ENCODE measurements at regions not wholly inside any gene's neighbourhood (a gene's known extent, or its start where the extent isn't known, plus 50 kb on each side); places are given as distances from the start of the nearest gene placed in this dataset.
A peak's percentile ranks its signal among the peaks of the same experiment; 100 is the strongest.

DNA sequence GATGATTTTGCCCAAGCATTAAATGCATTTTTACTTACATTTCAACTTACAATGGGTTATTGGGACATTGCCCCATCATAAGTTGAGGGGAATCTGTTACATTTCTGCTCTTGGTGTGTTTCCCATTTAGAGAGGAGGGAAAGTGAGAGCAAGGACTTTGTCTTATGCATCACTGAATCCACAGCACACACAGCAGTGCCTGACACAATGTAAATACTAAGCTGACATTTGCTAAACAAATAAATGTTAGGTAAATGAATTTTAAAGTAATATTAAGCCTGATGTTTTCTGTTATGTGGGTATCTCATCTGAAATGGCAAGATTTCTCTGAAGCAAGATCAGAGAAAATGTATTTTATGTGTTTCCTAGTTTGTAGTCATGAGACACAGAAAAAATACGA lies 143.6 kb upstream of the STXBP5 start:
- H3K27me3 ChIP-seq (ENCODE audit: control insufficient read depth in 1 of 2, insufficient read depth in 2 of 2, low read length in 2 of 2) = no peaks in the 10 kb centered on the region
- H3K4me1 ChIP-seq (ENCODE audit: insufficient read depth, low read length) = peaks cover 38% of the 10 kb centered on the region
- ChIA-PET CTCF (ENCODE audit: low intra/inter-chr PET ratio, low total read pairs) (no interaction called here), POLR2A (no interaction called here)
- DNase-seq (ENCODE audit: low spot score) (peak; percentile 72), FAIRE-seq (no peak), ATAC-seq (peak; percentile 91)
- H3K9ac ChIP-seq (ENCODE audit: insufficient read depth, low read depth, low read length) = no peak overlapping the region
- no peaks in the 10 kb centered on the region for H3K79me2 ChIP-seq (ENCODE audit: insufficient read depth, low read length)
- H3K4me3 ChIP-seq (replicated peaks in 1 of 3; ENCODE audit: insufficient read depth in 1 of 3, low read depth in 2 of 3, low read length in 3 of 3) = no peak overlapping the region
- BruUV-seq (replicated peaks) = no TSS peak
- no peaks in the 10 kb centered on the region for H3K9me3 ChIP-seq (ENCODE audit: low read length)
- no peak overlapping the region for H3K27ac ChIP-seq (ENCODE audit: extremely low read length, insufficient read depth, low read length)
- H2AFZ ChIP-seq (ENCODE audit: low read length) = no peak overlapping the region
- intact Hi-C loops (cut with micrococcal nuclease; ENCODE audit: unreplicated experiment) = loop anchor here (5.0 kb wide), 1 partner anchor 142 kb away; the partner anchor contains the start of gene STXBP5
- H4K20me1 ChIP-seq (ENCODE audit: insufficient read depth, low read length) = no peaks in the 10 kb centered on the region
- in situ Hi-C loops (cut with HindIII; ENCODE audit: extremely low pct_ligation_motif_present, low pct_unique_long_range_greater_than_20kb) = no loop called here
- H3K4me2 ChIP-seq (ENCODE audit: low read depth, low read length) = peak overlapping the region; percentile 33; the same call in 1 of the 2 replicates
- H3K36me3 ChIP-seq (replicated peaks in 1 of 2; ENCODE audit: control insufficient read depth in 1 of 2, insufficient read depth in 2 of 2, low read length in 2 of 2) = no peaks in the 10 kb centered on the region
- 6% methylated on average over 1 of the region's 1 CpG for WGBS (ENCODE audit: low lambda C conversion rate)
- TF ChIP-seq SOX6 (IDR thresholded peaks at IDR 0.05) (no peak), SOX6 (CRISPR knock-in tag; IDR thresholded peaks at IDR 0.05) (0 out of 2 replicates have a peak, but pooled peaks have one; percentile 26), DR1 (CRISPR knock-in tag; IDR thresholded peaks at IDR 0.05) (no peak), KAT8 (CRISPR knock-in tag; IDR thresholded peaks at IDR 0.05) (0 out of 2 replicates have a peak, but pooled peaks have one; percentile 17), CEBPB (IDR thresholded peaks at IDR 0.05; ENCODE audit: borderline replicate concordance, low read depth, low read length) (peak; percentile 45; the same call in 1 of the 2 replicates), ETV5 (CRISPR knock-in tag; IDR thresholded peaks at IDR 0.05; ENCODE audit: borderline replicate concordance) (peak; percentile 12; the same call in 1 of the 2 replicates), HMG20A (CRISPR knock-in tag; IDR thresholded peaks at IDR 0.05; ENCODE audit: borderline replicate concordance) (peak; percentile 76; the same call in 1 of the 2 replicates), KDM6A (CRISPR knock-in tag; IDR thresholded peaks at IDR 0.05; ENCODE audit: low read depth) (0 out of 2 replicates have a peak, but pooled peaks have one; percentile 33), ZNF629 (CRISPR knock-in tag; conservative IDR thresholded peaks at IDR 0.05) (peak; percentile 64), NR2F6 (IDR thresholded peaks at IDR 0.05) (no peak), NR2F6 (CRISPR knock-in tag; IDR thresholded peaks at IDR 0.05) (peak; percentile 29; the same call in 1 of the 2 replicates), ELF3 (CRISPR knock-in tag; IDR thresholded peaks at IDR 0.05) (peak; percentile 56; the same call in 1 of the 2 replicates), KMT2B (CRISPR knock-in tag; IDR thresholded peaks at IDR 0.05) (no peak), EP300 (IDR thresholded peaks at IDR 0.05; ENCODE audit: low read depth in 2 of 2, low read length in 2 of 2) (peak in 1 of 2 experiments; percentile 50; a peak in 1 of 4 replicates), EP300 (CRISPR knock-in tag; IDR thresholded peaks at IDR 0.05; ENCODE audit: borderline replicate concordance) (no peak), SOX13 (IDR thresholded peaks at IDR 0.05) (no peak), SOX13 (CRISPR knock-in tag; conservative IDR thresholded peaks at IDR 0.05 in 1 of 2, IDR thresholded peaks at IDR 0.05 in 1 of 2) (peak in 1 of 2 experiments; percentile 74; a peak in 2 of 4 replicates), BCL6 (CRISPR knock-in tag; IDR thresholded peaks at IDR 0.05) (0 out of 2 replicates have a peak, but pooled peaks have one; percentile 57), FOXO1 (CRISPR knock-in tag; IDR thresholded peaks at IDR 0.05) (peak; percentile 42; the same call in 1 of the 2 replicates), TEAD3 (CRISPR knock-in tag; optimal IDR thresholded peaks at IDR 0.05; ENCODE audit: borderline replicate concordance) (peak; percentile 72), ZNF24 (IDR thresholded peaks at IDR 0.05) (peak; percentile 68), FOXA1 (IDR thresholded peaks at IDR 0.05) (peak; percentile 95), FOXA1 (CRISPR knock-in tag; IDR thresholded peaks at IDR 0.05) (peak; percentile 87), ZNF205 (CRISPR knock-in tag; IDR thresholded peaks at IDR 0.05) (no peak)
- TF ChIP-seq, protein P1, sequence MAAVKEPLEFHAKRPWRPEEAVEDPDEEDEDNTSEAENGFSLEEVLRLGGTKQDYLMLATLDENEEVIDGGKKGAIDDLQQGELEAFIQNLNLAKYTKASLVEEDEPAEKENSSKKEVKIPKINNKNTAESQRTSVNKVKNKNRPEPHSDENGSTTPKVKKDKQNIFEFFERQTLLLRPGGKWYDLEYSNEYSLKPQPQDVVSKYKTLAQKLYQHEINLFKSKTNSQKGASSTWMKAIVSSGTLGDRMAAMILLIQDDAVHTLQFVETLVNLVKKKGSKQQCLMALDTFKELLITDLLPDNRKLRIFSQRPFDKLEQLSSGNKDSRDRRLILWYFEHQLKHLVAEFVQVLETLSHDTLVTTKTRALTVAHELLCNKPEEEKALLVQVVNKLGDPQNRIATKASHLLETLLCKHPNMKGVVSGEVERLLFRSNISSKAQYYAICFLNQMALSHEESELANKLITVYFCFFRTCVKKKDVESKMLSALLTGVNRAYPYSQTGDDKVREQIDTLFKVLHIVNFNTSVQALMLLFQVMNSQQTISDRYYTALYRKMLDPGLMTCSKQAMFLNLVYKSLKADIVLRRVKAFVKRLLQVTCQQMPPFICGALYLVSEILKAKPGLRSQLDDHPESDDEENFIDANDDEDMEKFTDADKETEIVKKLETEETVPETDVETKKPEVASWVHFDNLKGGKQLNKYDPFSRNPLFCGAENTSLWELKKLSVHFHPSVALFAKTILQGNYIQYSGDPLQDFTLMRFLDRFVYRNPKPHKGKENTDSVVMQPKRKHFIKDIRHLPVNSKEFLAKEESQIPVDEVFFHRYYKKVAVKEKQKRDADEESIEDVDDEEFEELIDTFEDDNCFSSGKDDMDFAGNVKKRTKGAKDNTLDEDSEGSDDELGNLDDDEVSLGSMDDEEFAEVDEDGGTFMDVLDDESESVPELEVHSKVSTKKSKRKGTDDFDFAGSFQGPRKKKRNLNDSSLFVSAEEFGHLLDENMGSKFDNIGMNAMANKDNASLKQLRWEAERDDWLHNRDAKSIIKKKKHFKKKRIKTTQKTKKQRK (IDR thresholded peaks at IDR 0.05; ENCODE audit: low read length) = no peak
- TF ChIP-seq, protein P2, sequence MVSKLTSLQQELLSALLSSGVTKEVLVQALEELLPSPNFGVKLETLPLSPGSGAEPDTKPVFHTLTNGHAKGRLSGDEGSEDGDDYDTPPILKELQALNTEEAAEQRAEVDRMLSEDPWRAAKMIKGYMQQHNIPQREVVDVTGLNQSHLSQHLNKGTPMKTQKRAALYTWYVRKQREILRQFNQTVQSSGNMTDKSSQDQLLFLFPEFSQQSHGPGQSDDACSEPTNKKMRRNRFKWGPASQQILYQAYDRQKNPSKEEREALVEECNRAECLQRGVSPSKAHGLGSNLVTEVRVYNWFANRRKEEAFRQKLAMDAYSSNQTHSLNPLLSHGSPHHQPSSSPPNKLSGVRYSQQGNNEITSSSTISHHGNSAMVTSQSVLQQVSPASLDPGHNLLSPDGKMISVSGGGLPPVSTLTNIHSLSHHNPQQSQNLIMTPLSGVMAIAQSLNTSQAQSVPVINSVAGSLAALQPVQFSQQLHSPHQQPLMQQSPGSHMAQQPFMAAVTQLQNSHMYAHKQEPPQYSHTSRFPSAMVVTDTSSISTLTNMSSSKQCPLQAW (CRISPR knock-in tag; IDR thresholded peaks at IDR 0.05) = no peak
